Testis (tissue), 2 donors: ENCODE measurements at regions not wholly inside any gene's neighbourhood (a gene's known extent, or its start where the extent isn't known, plus 50 kb on each side); places are given as distances from the start of the nearest gene placed in this dataset.

Source experiments
- DNase-seq: peaks from one replicate; pipeline ENCODE4 v3.0.0-alpha.2; 2019
- H3K27ac ChIP-seq, 2 donors: fragments of 200-600 bp; sonication (generic); one replicate each; pipeline ENCODE4 v1.5.1; 2019
- H3K27me3 ChIP-seq: fragments of 200-600 bp; sonication (generic); one replicate; pipeline ENCODE4 v1.5.1; 2019
- H3K36me3 ChIP-seq: fragments of 200-600 bp; sonication (generic); one replicate; pipeline ENCODE4 v1.5.1; 2017; ENCODE audit warnings: low read depth; ENCODE audit errors: missing control alignments
- H3K4me1 ChIP-seq: fragments of 200-600 bp; sonication (generic); one replicate; pipeline ENCODE4 v1.5.1; 2019
- H3K4me3 ChIP-seq, 2 donors: fragments of 200-600 bp; sonication (generic); one replicate each; pipeline ENCODE4 v1.5.1; 2017 to 2019
- H3K9me3 ChIP-seq: fragments of 200-600 bp; sonication (generic); one replicate; pipeline ENCODE4 v1.5.1; 2017
- POLR2A ChIP-seq: fragments of 450-650 bp; IDR thresholded peaks from one replicate; pipeline ENCODE4 v1.6.1; 2017; ENCODE audit warnings: antibody characterized with exemption, mild to moderate bottlenecking, moderate library complexity
- WGBS, 2 donors: methylation state at CpG; one replicate each; pipeline ENCODE4 v1.1.5; 2018; 5-methylcytosine and 5-hydroxymethylcytosine counted together
- intact Hi-C: fragments of 100-400 bp; cut with DNase I; formaldehyde crosslinking; loops from one replicate; pipeline ENCODE4 v1.15.1; 2023; ENCODE audit warnings: low total_unique reads
- TF ChIP-seq, protein P1 (sequence below), 3 experiments: fragments of 450-650 bp in 2 of 3; fragments of 200-600 bp in 1 of 3; sonication (generic) in 1 of 3; IDR thresholded peaks; one replicate each; pipeline ENCODE4 v1.5.1; 2016 to 2019; ENCODE audit warnings: antibody characterized with exemption in 3 of 3, mild to moderate bottlenecking in 2 of 3, moderate library complexity in 1 of 3

DNA sequence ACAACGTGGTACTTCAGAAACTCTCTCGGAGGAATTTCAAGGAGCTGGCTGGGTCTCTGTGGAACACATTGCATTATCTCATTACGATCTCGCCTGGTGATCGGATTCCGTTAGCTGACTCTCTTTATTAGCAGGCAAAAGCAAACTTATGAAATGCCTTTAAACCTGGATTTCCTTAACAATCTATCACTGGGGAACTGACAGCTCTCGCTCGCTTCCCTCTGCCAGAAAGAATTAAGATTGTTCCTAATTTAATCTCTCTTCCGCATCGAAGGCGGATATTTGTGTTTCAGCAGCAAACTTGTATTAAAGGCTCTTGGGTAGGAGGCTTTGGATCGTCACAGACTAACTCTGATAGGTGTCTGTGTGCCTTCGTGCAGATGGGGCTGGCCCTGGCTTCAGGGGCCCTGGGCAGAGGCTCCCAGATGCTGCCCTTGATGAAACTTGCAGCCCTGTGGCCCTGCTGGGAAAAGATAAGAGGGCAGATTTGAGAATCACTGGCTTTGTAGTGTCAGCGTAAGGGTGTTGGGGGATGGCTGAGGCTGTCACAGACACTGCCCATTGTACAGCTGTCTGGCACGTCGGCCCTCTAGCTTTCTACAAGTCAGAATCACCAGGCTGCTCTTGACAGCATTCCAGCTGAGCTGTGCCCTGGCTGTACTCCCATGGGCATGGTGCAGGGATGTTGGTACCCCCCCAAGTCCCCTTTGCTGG is 162.2 kb upstream of the NECTIN1 start:
- no peak for DNase-seq
- intact Hi-C loops: no loop called here

DNA sequence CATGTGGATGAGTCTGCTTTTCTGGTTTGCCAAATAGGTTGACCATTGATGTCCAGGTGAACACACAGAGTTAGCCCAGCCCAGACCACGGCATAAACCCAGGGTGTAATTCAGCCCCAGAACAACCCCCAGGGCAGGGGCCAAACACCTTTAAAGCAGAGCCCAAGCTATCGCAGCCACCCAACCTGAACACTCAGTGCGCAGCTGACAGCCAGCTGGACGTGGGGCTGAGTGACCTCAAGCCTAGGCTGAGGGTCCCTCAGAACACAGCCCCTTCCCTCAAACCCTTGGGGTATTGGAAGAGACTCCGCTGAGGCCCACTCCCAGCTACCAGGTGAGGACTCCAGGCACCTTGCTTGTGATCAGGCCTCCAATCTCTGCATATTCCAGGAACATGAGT is 161.5 kb upstream of the NECTIN1 start:
- TF ChIP-seq, protein P1, sequence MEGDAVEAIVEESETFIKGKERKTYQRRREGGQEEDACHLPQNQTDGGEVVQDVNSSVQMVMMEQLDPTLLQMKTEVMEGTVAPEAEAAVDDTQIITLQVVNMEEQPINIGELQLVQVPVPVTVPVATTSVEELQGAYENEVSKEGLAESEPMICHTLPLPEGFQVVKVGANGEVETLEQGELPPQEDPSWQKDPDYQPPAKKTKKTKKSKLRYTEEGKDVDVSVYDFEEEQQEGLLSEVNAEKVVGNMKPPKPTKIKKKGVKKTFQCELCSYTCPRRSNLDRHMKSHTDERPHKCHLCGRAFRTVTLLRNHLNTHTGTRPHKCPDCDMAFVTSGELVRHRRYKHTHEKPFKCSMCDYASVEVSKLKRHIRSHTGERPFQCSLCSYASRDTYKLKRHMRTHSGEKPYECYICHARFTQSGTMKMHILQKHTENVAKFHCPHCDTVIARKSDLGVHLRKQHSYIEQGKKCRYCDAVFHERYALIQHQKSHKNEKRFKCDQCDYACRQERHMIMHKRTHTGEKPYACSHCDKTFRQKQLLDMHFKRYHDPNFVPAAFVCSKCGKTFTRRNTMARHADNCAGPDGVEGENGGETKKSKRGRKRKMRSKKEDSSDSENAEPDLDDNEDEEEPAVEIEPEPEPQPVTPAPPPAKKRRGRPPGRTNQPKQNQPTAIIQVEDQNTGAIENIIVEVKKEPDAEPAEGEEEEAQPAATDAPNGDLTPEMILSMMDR (IDR thresholded peaks at IDR 0.05): no peak
- TF ChIP-seq POLR2A: no peak
- intact Hi-C loops: no loop called here
- no peak overlapping the region for H3K4me3 ChIP-seq
- no peak for DNase-seq
- H3K36me3 ChIP-seq: no peaks in the 10 kb centered on the region
- H3K4me1 ChIP-seq: no peaks in the 10 kb centered on the region
- no peaks in the 10 kb centered on the region for H3K9me3 ChIP-seq
- no peaks in the 10 kb centered on the region for H3K27me3 ChIP-seq
- H3K27ac ChIP-seq: no peak overlapping the region
- 92 to 94% methylated on average over 5 of the region's 5 CpGs for WGBS, 2 donors

More for the DNA sequence above, 162.2 kb upstream of the NECTIN1 start:
- Histone ChIP-seq H3K27ac (no peak overlapping the region), H3K27me3 (no peaks in the 10 kb centered on the region), H3K4me3 (no peak overlapping the region), H3K4me1 (no peaks in the 10 kb centered on the region), H3K9me3 (no peaks in the 10 kb centered on the region), H3K36me3 (no peaks in the 10 kb centered on the region)
- 83 to 86% methylated on average over 14 to 16 of the region's 16 CpGs for WGBS, 2 donors
- TF ChIP-seq, protein P1 (IDR thresholded peaks at IDR 0.05): no peak
- TF ChIP-seq POLR2A: no peak

DNA sequence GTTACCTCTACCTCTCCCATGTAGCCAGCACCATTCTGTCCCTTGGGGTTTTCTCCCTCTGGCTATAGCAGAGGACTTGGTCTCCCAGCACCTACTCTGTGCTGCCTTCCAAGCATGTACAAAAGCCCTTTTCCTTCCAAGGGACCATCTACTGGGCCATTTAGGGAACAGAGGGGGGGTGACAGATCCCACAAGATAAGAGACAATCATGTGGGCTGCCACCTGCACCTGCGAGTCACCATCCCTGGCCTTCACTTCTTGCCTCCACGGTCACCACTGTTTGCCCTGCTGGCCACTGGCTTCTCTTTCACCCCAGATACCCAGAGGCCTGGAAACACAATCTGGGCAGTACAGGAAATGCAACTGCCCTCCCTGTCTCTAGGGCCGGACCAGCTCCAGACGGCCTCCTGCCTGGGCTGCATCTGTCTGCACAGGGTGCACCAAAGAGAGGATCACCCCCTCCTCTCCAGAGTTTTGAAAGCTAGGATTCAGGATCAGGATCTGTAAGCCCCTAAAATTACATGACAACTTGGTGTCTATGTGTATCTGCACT is 160.8 kb upstream of the NECTIN1 start:
- no peak for DNase-seq
- 70 to 85% methylated on average over 3 to 4 of the region's 4 CpGs for WGBS, 2 donors
- Histone ChIP-seq H3K4me1 (no peaks in the 10 kb centered on the region), H3K27ac (no peak overlapping the region), H3K27me3 (no peaks in the 10 kb centered on the region), H3K9me3 (no peaks in the 10 kb centered on the region), H3K36me3 (no peaks in the 10 kb centered on the region), H3K4me3 (no peak overlapping the region)
- TF ChIP-seq POLR2A: no peak
- TF ChIP-seq, protein P1 (IDR thresholded peaks at IDR 0.05): no peak
- intact Hi-C loops: no loop called here

DNA sequence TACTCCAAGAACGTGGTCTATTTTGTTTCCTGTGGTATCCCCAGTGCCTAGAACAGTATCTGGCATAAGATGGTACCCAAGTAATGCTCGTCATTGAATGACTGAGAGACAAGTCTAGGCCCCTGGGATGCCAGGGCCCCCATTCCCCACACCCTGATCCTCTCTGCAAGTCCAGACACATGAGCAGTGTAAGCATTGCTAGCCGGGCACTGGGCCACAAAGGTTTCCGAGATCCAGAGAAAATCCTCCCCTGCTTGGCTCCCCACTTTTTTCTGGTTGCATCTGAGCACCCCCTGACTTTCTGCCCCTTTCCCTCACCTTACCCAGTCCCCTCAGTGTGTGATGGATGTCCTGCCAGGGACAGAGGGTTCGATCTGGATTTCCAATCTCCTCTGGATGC is 160.1 kb upstream of the NECTIN1 start:
- TF ChIP-seq, protein P1 (IDR thresholded peaks at IDR 0.05): no peak
- no peak for TF ChIP-seq POLR2A
- H3K4me3 ChIP-seq: no peak overlapping the region
- H3K36me3 ChIP-seq: no peaks in the 10 kb centered on the region
- H3K27me3 ChIP-seq: no peaks in the 10 kb centered on the region
- no peaks in the 10 kb centered on the region for H3K9me3 ChIP-seq
- WGBS, 2 donors: 93 to 99% methylated on average over 5 of the region's 5 CpGs
- H3K27ac ChIP-seq: no peak overlapping the region
- intact Hi-C loops: no loop called here
- no peak for DNase-seq
- H3K4me1 ChIP-seq: no peaks in the 10 kb centered on the region

DNA sequence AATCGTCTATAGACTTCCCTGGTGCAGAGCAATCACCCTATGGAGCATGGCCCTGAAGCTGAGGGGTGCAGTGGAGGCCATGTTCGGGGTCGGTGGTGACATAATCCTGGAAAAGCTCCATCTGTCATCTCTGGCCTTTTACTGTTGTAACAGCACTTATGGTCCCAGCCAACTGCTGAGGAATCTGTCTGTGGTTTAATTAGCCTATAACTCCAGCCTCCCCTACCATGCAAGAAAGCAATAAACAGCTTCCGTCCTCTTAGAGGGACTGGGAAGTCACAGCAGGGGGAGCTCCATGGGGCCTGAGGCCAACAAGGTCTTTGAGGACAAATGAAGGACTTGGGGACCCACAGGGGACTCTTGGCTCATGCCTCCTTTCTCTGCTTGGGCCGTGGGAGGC is 159.1 kb upstream of the NECTIN1 start:
- no peak overlapping the region for H3K4me3 ChIP-seq

More for the DNA sequence above, 159.1 kb upstream of the NECTIN1 start:
- no peaks in the 10 kb centered on the region for H3K4me1 ChIP-seq
- no peaks in the 10 kb centered on the region for H3K36me3 ChIP-seq
- intact Hi-C loops: no loop called here
- H3K27ac ChIP-seq: no peak overlapping the region
- H3K9me3 ChIP-seq: no peaks in the 10 kb centered on the region
- TF ChIP-seq, protein P1 (IDR thresholded peaks at IDR 0.05): no peak
- no peak for TF ChIP-seq POLR2A
- H3K27me3 ChIP-seq: no peaks in the 10 kb centered on the region
- WGBS, 2 donors: 62 to 71% methylated on average over 4 to 5 of the region's 5 CpGs
- DNase-seq: no peak
